Endothelial cell of umbilical vein (primary cell): ENCODE measurements at regions not wholly inside any gene's neighbourhood (a gene's known extent, or its start where the extent isn't known, plus 50 kb on each side); places are given as distances from the start of the nearest gene placed in this dataset.

Experiments used
- BruUV-seq: library from RNA; stranded (reverse); fragments of 400-500 nt; replicated peaks from 2 replicates; lab custom pipeline; 2021; lab: Mats Ljungman, UMichigan
- CTCF ChIA-PET: fragments of 300-600, 350-600 bp; sonication (Branson Sonifier 250); formaldehyde crosslinking; loops from one replicate; lab custom pipeline; 2021; ENCODE audit warnings: antibody characterized with exemption, inconsistent platforms; lab: Charles Lee
- POLR2A ChIA-PET: fragments of 300-600, 350-600 bp; sonication (Branson Sonifier 250); formaldehyde crosslinking; loops from one replicate; lab custom pipeline; 2021; ENCODE audit warnings: antibody characterized with exemption, inconsistent platforms; lab: Charles Lee
- DNase-seq: peaks from one replicate; pipeline ENCODE4 v3.0.0-alpha.2; 2011; ENCODE audit warnings: low read depth, low spot score
- FAIRE-seq: peaks from 2 replicates; lab custom pipeline; 2011; peaks lifted over from hg19 to GRCh38; lab: Jason Lieb, UNC
- H2AFZ ChIP-seq: 2 replicates; pipeline ENCODE4 v1.6.0; 2012; ENCODE audit warnings: low read depth, low read length, control low read depth, inconsistent platforms
- H3K27ac ChIP-seq: 2 replicates; pipeline ENCODE4 v1.5.1; 2011; ENCODE audit warnings: low read depth, mild to moderate bottlenecking, control low read depth, low read length, moderate library complexity; ENCODE audit not compliant: insufficient read depth
- H3K27me3 ChIP-seq, 2 experiments: 2 replicates each; pipeline versions ENCODE4 v1.6.0 to v1.6.1; 2011; ENCODE audit warnings: low read length in 2 of 2, mixed read lengths in 1 of 2; ENCODE audit not compliant: control insufficient read depth in 2 of 2, insufficient read depth in 2 of 2
- H3K36me3 ChIP-seq, 2 experiments: 2 replicates in 1 of 2; 3 replicates in 1 of 2; pipeline ENCODE4 v1.5.1; 2011; ENCODE audit warnings: low read length in 2 of 2, mild to moderate bottlenecking in 1 of 2, moderate library complexity in 1 of 2; ENCODE audit not compliant: control insufficient read depth in 2 of 2, insufficient read depth in 2 of 2; ENCODE audit errors: extremely low read depth in 1 of 2
- H3K4me1 ChIP-seq: 3 replicates; pipeline ENCODE4 v1.5.1; 2011; ENCODE audit warnings: mild to moderate bottlenecking, low read length; ENCODE audit not compliant: control insufficient read depth, insufficient read depth; ENCODE audit errors: extremely low read depth
- H3K4me2 ChIP-seq: 2 replicates; pipeline ENCODE4 v1.6.1; 2011; ENCODE audit warnings: low read length, control low read depth, mixed read lengths; ENCODE audit not compliant: insufficient read depth
- H3K4me3 ChIP-seq, 3 experiments: fragments of 200-600 bp in 1 of 3; sonication (generic), shearing (Covaris generic) in 1 of 3; replicated peaks in 1 of 3; 2 replicates each; pipeline ENCODE4 v1.5.1; 2011 to 2016; ENCODE audit warnings: control low read depth in 3 of 3, low read length in 3 of 3, mild to moderate bottlenecking in 2 of 3, inconsistent platforms in 1 of 3, low read depth in 1 of 3, moderate library complexity in 1 of 3; ENCODE audit not compliant: insufficient read depth in 1 of 3
- H3K79me2 ChIP-seq: 2 replicates; pipeline ENCODE4 v1.6.0; 2012; ENCODE audit warnings: low read length, inconsistent platforms; ENCODE audit not compliant: control insufficient read depth, insufficient read depth
- H3K9ac ChIP-seq: replicated peaks from 2 replicates; pipeline ENCODE3; 2011; ENCODE audit warnings: low read length, control low read depth; ENCODE audit not compliant: insufficient read depth; ENCODE audit errors: extremely low read depth
- H3K9me1 ChIP-seq: replicated peaks from 3 replicates; pipeline ENCODE4 v1.6.0; 2011; ENCODE audit warnings: mild to moderate bottlenecking, low read length; ENCODE audit not compliant: control insufficient read depth, insufficient read depth; ENCODE audit errors: extremely low read depth
- H3K9me3 ChIP-seq: replicated peaks from 2 replicates; pipeline ENCODE4 v1.5.1; 2012; ENCODE audit warnings: low read length, inconsistent platforms; ENCODE audit not compliant: control insufficient read depth, insufficient read depth
- H4K20me1 ChIP-seq: replicated peaks from 2 replicates; pipeline ENCODE3; 2011; ENCODE audit warnings: mild to moderate bottlenecking, low read length; ENCODE audit not compliant: control insufficient read depth, insufficient read depth; ENCODE audit errors: extremely low read depth
- EZH2 ChIP-seq: IDR thresholded peaks from 2 replicates; pipeline ENCODE4 v1.6.1; 2012; ENCODE audit warnings: borderline replicate concordance, low read depth, mild to moderate bottlenecking, moderate library complexity, low read length, inconsistent platforms; ENCODE audit not compliant: severe bottlenecking
- FOS ChIP-seq: IDR thresholded peaks from 2 replicates; pipeline ENCODE4 v1.6.1; 2011; ENCODE audit warnings: mild to moderate bottlenecking, low read length, moderate library complexity, borderline replicate concordance; ENCODE audit not compliant: insufficient read depth
- GATA2 ChIP-seq: IDR thresholded peaks from 2 replicates; pipeline ENCODE4 v1.7.0; 2011; ENCODE audit warnings: low read depth, mild to moderate bottlenecking, moderate library complexity, mixed read lengths, low read length; ENCODE audit not compliant: insufficient read length, insufficient read depth
- JUN ChIP-seq: IDR thresholded peaks from 2 replicates; pipeline ENCODE4 v1.6.1; 2011; ENCODE audit warnings: borderline replicate concordance, low read depth; ENCODE audit not compliant: insufficient read length, insufficient read depth
- MYC ChIP-seq: IDR thresholded peaks from one replicate; pipeline ENCODE4 v1.6.1; 2011; ENCODE audit warnings: mild to moderate bottlenecking, low read depth, low read length
- POLR2A ChIP-seq: IDR thresholded peaks from 2 replicates; pipeline ENCODE4 v1.6.1; 2012; ENCODE audit warnings: low read depth, mild to moderate bottlenecking, control low read depth, low read length
- POLR2AphosphoS5 ChIP-seq: IDR thresholded peaks from 2 replicates; pipeline ENCODE4 v1.6.1; 2012; ENCODE audit warnings: low read depth, mild to moderate bottlenecking, control low read depth, low read length, moderate library complexity; ENCODE audit not compliant: insufficient read depth
- dilution Hi-C: fragments of 300-500 bp; cut with MboI; formaldehyde crosslinking; loops from one replicate; pipeline ENCODE4 v1.15.0; 2019; ENCODE audit warnings: low sequenced_read_pairs; ENCODE audit not compliant: extremely low pct_ligation_motif_present
- intact Hi-C: fragments of 100-400 bp; cut with micrococcal nuclease; formaldehyde crosslinking; loops from one replicate; pipeline ENCODE4 v1.10.0; 2022
- TF ChIP-seq, protein P1 (sequence below), 2 donors: IDR thresholded peaks; 1 replicate in 1 of 2; 2 replicates in 1 of 2; pipeline ENCODE4 v1.5.1; 2011; ENCODE audit warnings: low read length in 2 of 2, mild to moderate bottlenecking in 2 of 2, moderate library complexity in 2 of 2, control low read depth in 1 of 2, inconsistent platforms in 1 of 2, low read depth in 1 of 2; ENCODE audit not compliant: insufficient read depth in 1 of 2; ENCODE audit errors: extremely low read depth in 1 of 2
- TF ChIP-seq, protein P2 (sequence below): IDR thresholded peaks from 2 replicates; pipeline ENCODE4 v1.6.1; 2011; ENCODE audit not compliant: insufficient read depth, insufficient read length

DNA sequence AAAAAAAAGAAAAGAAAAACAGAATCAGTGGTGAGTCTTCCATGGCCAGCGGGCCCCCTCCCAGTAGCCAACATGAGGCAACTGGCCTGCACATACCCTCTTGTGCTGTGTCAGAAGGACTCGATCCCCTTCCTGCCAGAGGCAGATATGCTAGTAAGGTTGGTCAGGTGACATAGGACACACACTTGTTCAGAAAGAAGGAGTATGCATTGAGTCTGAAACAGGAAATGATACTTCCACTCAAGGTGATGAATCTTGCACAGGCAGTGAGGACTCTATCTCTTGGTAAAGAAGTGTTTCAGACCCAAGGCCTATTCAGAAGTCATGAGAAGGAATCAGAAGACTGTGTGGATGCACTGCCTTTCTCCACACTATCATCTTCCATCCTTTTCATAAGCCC is 269.7 kb upstream of the FAR2 start:
- POLR2A ChIA-PET, result no interaction called here
- CTCF ChIA-PET, result no interaction called here
- Histone ChIP-seq H3K79me2 (no peaks in the 10 kb centered on the region), H3K27me3 (no peaks in the 10 kb centered on the region), H3K9me1 (no peaks in the 10 kb centered on the region), H3K4me1 (no peaks in the 10 kb centered on the region), H3K9ac (no peak overlapping the region), H4K20me1 (no peaks in the 10 kb centered on the region), H3K36me3 (no peaks in the 10 kb centered on the region), H2AFZ (no peak overlapping the region), H3K27ac (no peak overlapping the region), H3K4me2 (no peak overlapping the region), H3K9me3 (no peaks in the 10 kb centered on the region), H3K4me3 (no peak overlapping the region)
- dilution Hi-C loops, result no loop called here
- FAIRE-seq (no peak), DNase-seq (no peak)
- intact Hi-C loops, result loop anchor here (10.0 kb wide), 1 partner anchor 1055 kb away; no protein-coding TSS in a partner anchor
- TF ChIP-seq MYC, result no peak
- TF ChIP-seq, protein P1, sequence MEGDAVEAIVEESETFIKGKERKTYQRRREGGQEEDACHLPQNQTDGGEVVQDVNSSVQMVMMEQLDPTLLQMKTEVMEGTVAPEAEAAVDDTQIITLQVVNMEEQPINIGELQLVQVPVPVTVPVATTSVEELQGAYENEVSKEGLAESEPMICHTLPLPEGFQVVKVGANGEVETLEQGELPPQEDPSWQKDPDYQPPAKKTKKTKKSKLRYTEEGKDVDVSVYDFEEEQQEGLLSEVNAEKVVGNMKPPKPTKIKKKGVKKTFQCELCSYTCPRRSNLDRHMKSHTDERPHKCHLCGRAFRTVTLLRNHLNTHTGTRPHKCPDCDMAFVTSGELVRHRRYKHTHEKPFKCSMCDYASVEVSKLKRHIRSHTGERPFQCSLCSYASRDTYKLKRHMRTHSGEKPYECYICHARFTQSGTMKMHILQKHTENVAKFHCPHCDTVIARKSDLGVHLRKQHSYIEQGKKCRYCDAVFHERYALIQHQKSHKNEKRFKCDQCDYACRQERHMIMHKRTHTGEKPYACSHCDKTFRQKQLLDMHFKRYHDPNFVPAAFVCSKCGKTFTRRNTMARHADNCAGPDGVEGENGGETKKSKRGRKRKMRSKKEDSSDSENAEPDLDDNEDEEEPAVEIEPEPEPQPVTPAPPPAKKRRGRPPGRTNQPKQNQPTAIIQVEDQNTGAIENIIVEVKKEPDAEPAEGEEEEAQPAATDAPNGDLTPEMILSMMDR (IDR thresholded peaks at IDR 0.05; ENCODE audit: extremely low read depth in 1 of 2, insufficient read depth in 1 of 2, low read depth in 1 of 2, low read length in 2 of 2), result no peak
- TF ChIP-seq POLR2AphosphoS5, result no peak
- TF ChIP-seq FOS, result no peak
- TF ChIP-seq, protein P2, sequence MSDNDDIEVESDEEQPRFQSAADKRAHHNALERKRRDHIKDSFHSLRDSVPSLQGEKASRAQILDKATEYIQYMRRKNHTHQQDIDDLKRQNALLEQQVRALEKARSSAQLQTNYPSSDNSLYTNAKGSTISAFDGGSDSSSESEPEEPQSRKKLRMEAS, result no peak
- no peak for TF ChIP-seq JUN
- TF ChIP-seq EZH2, result no peak
- no peak for TF ChIP-seq GATA2
- TF ChIP-seq POLR2A, result no peak
- BruUV-seq, result no TSS peak
